OCI-LY1 (cell line): ENCODE measurements at regions not wholly inside any gene's neighbourhood (a gene's known extent, or its start where the extent isn't known, plus 50 kb on each side); places are given as distances from the start of the nearest gene placed in this dataset.

Experiments used
- H2AFZ ChIP-seq: fragments of 200-600 bp; sonication (generic), shearing (Covaris generic); 2 replicates; pipeline ENCODE4 v1.6.0; 2014; ENCODE audit warnings: antibody characterized with exemption, mild to moderate bottlenecking, low read length
- H3F3A ChIP-seq: fragments of 200-600 bp; sonication (generic), shearing (Covaris generic); 2 replicates; pipeline ENCODE4 v1.6.0; 2014; ENCODE audit warnings: mild to moderate bottlenecking, antibody characterized with exemption, low read length, moderate library complexity; ENCODE audit not compliant: insufficient read depth
- H3K27ac ChIP-seq: fragments of 200-600 bp; sonication (generic); 2 replicates; pipeline ENCODE4 v1.5.1; 2014; ENCODE audit warnings: low read length, mixed run types, mild to moderate bottlenecking, low read depth; ENCODE audit not compliant: poor library complexity, severe bottlenecking
- H3K27me3 ChIP-seq: fragments of 200-600 bp; sonication (generic); 2 replicates; pipeline ENCODE4 v1.6.0; 2014; ENCODE audit warnings: antibody characterized with exemption, mild to moderate bottlenecking, low read length, moderate library complexity; ENCODE audit not compliant: insufficient read depth
- H3K36me3 ChIP-seq: fragments of 200-600 bp; sonication (generic); 2 replicates; pipeline ENCODE4 v1.6.1; 2014; ENCODE audit warnings: mild to moderate bottlenecking, antibody characterized with exemption, low read length, moderate library complexity, mixed read lengths; ENCODE audit not compliant: insufficient read depth
- H3K4me1 ChIP-seq: fragments of 200-600 bp; sonication (generic); 2 replicates; pipeline ENCODE4 v1.5.1; 2014; ENCODE audit warnings: mild to moderate bottlenecking, low read length, moderate library complexity; ENCODE audit not compliant: insufficient read depth, severe bottlenecking
- H3K4me2 ChIP-seq: fragments of 200-600 bp; sonication (generic), shearing (Covaris generic); 2 replicates; pipeline ENCODE4 v1.6.1; 2014; ENCODE audit warnings: low read length
- H3K4me3 ChIP-seq: fragments of 200-600 bp; sonication (generic); 2 replicates; pipeline ENCODE4 v1.5.1; 2014; ENCODE audit warnings: low read length, low read depth, mild to moderate bottlenecking, mixed read lengths; ENCODE audit not compliant: poor library complexity, severe bottlenecking
- H3K79me2 ChIP-seq: fragments of 200-600 bp; shearing (Covaris generic); 2 replicates; pipeline ENCODE4 v1.6.1; 2016; ENCODE audit warnings: mixed run types, low read length, mixed read lengths; ENCODE audit not compliant: insufficient read depth
- H3K9ac ChIP-seq: fragments of 200-600 bp; sonication (generic), shearing (Covaris generic); 2 replicates; pipeline ENCODE4 v1.6.1; 2014; ENCODE audit warnings: mild to moderate bottlenecking, low read length, mixed read lengths
- H3K9me2 ChIP-seq: fragments of 200-600 bp; sonication (generic), shearing (Covaris generic); 2 replicates; pipeline ENCODE4 v1.6.1; 2014; ENCODE audit warnings: low read depth, mild to moderate bottlenecking, low read length, mixed read lengths
- H3K9me3 ChIP-seq: fragments of 200-600 bp; shearing (Covaris generic); 2 replicates; pipeline ENCODE4 v1.6.1; 2014; ENCODE audit warnings: low read length, mixed read lengths
- H4K20me1 ChIP-seq: fragments of 200-600 bp; sonication (generic), shearing (Covaris generic); 2 replicates; pipeline ENCODE4 v1.6.0; 2016; ENCODE audit warnings: mild to moderate bottlenecking, low read length; ENCODE audit not compliant: insufficient read depth
- CTCF ChIP-seq: fragments of 200-600 bp; sonication (generic), shearing (Covaris generic); IDR thresholded peaks from 2 replicates; pipeline ENCODE4 v1.5.1; 2017; ENCODE audit warnings: mild to moderate bottlenecking, antibody characterized with exemption, low read length, moderate library complexity, mixed read lengths
- EZH2 ChIP-seq: fragments of 200-600 bp; sonication (generic), shearing (Covaris generic); IDR thresholded peaks from 2 replicates; pipeline ENCODE4 v1.8.0; 2017; ENCODE audit warnings: borderline replicate concordance, mixed run types, mild to moderate bottlenecking, antibody characterized with exemption, low read length, moderate library complexity, mixed read lengths

GRCh38 chr4:149973181-149973580 lies 105.1 kb upstream of the DCLK2 start:
- TF ChIP-seq EZH2 (no peak), CTCF (no peak)

GRCh38 chr4:149975172-149975571 lies 103.1 kb upstream of the DCLK2 start:
- Histone ChIP-seq H3K4me3 (no peak overlapping the region), H3K27ac (no peak overlapping the region), H4K20me1 (no peaks in the 10 kb centered on the region), H3K79me2 (no peaks in the 10 kb centered on the region), H2AFZ (no peak overlapping the region), H3K9ac (no peak overlapping the region), H3K27me3 (no peaks in the 10 kb centered on the region), H3K4me2 (no peak overlapping the region), H3F3A (no peaks in the 10 kb centered on the region), H3K4me1 (no peaks in the 10 kb centered on the region), H3K36me3 (no peaks in the 10 kb centered on the region), H3K9me2 (no peaks in the 10 kb centered on the region), H3K9me3 (no peaks in the 10 kb centered on the region)
- TF ChIP-seq CTCF (no peak), EZH2 (no peak)

More at GRCh38 chr4:149973181-149973580, 105.1 kb upstream of the DCLK2 start:
- Histone ChIP-seq H3K4me1 (no peaks in the 10 kb centered on the region), H3K9ac (no peak overlapping the region), H4K20me1 (no peaks in the 10 kb centered on the region), H3K4me2 (no peak overlapping the region), H3K27me3 (peaks cover 8% of the 10 kb centered on the region; the same call in 1 of the 2 replicates), H3K27ac (no peak overlapping the region), H3K4me3 (no peak overlapping the region), H3K9me2 (no peaks in the 10 kb centered on the region), H3F3A (no peaks in the 10 kb centered on the region), H2AFZ (no peak overlapping the region), H3K36me3 (no peaks in the 10 kb centered on the region), H3K79me2 (no peaks in the 10 kb centered on the region), H3K9me3 (no peaks in the 10 kb centered on the region)

GRCh38 chr4:149980121-149980682 lies 98.0 kb upstream of the DCLK2 start:
- Histone ChIP-seq H3K27me3 (no peaks in the 10 kb centered on the region), H3F3A (no peaks in the 10 kb centered on the region), H4K20me1 (no peaks in the 10 kb centered on the region), H3K9me2 (no peaks in the 10 kb centered on the region), H2AFZ (no peak overlapping the region), H3K79me2 (no peaks in the 10 kb centered on the region), H3K9ac (no peak overlapping the region), H3K4me2 (no peak overlapping the region), H3K9me3 (no peaks in the 10 kb centered on the region), H3K4me1 (no peaks in the 10 kb centered on the region), H3K36me3 (no peaks in the 10 kb centered on the region), H3K27ac (no peak overlapping the region), H3K4me3 (no peak overlapping the region)
- TF ChIP-seq CTCF (no peak), EZH2 (no peak)
